HG02981 (cell line): ENCODE measurements at regions not wholly inside any gene's neighbourhood (a gene's known extent, or its start where the extent isn't known, plus 50 kb on each side); places are given as distances from the start of the nearest gene placed in this dataset.
"Not testable (repeated sequence)": the region's sequence is repeated elsewhere in the genome, so short reads cannot be mapped to it uniquely, and the experiment has no call there.

ENCODE experiments used
- ATAC-seq: cut with Tn5 transposase; IDR thresholded peaks from one replicate; pipeline ENCODE4 v1.9.1; 2021; ENCODE audit warnings: mild to moderate bottlenecking, moderate library complexity; ENCODE audit not compliant: unreplicated experiment

- ATAC-seq = no peak
Measured at GRCh38 chr3:115381931-115382330, 234.8 kb upstream of the ZBTB20 start.

- no peak for ATAC-seq
Measured at GRCh38 chr3:115384381-115384780, 237.3 kb upstream of the ZBTB20 start.

- no peak for ATAC-seq
Measured at GRCh38 chr3:115385774-115386730, 237.3 kb upstream of the GAP43 start.

- no peak for ATAC-seq
Measured at GRCh38 chr3:115388166-115388565, 235.1 kb upstream of the GAP43 start.

- no peak for ATAC-seq
Measured at GRCh38 chr3:115388811-115389210, 234.5 kb upstream of the GAP43 start.

- ATAC-seq = no peak
Measured at GRCh38 chr3:115396801-115397200, 226.5 kb upstream of the GAP43 start.

- ATAC-seq = no peak
Measured at GRCh38 chr3:115397433-115397832, 225.9 kb upstream of the GAP43 start.

- ATAC-seq = no peak
Measured at GRCh38 chr3:115398506-115398905, 224.8 kb upstream of the GAP43 start.

- ATAC-seq = no peak
Measured at GRCh38 chr3:115399750-115400149, 223.6 kb upstream of the GAP43 start.

GRCh38 chr3:115401298-115401697 lies 222.0 kb upstream of the GAP43 start:
- ATAC-seq = no peak

- no peak for ATAC-seq
Measured at GRCh38 chr3:115401851-115402501, 221.3 kb upstream of the GAP43 start.

GRCh38 chr3:115402651-115403050 lies 220.7 kb upstream of the GAP43 start:
- ATAC-seq = no peak

GRCh38 chr3:115403786-115404185 lies 219.5 kb upstream of the GAP43 start:
- ATAC-seq = no peak

GRCh38 chr3:115409596-115409995 lies 213.7 kb upstream of the GAP43 start:
- ATAC-seq = no peak

- not testable (repeated sequence) for ATAC-seq
Measured at GRCh38 chr3:115414610-115415009, 208.7 kb upstream of the GAP43 start.

GRCh38 chr3:115415246-115415996 lies 207.9 kb upstream of the GAP43 start:
- ATAC-seq = no peak

- no peak for ATAC-seq
Measured at GRCh38 chr3:115418583-115418982, 204.7 kb upstream of the GAP43 start.

- ATAC-seq = no peak
Measured at GRCh38 chr3:115420086-115420485, 203.2 kb upstream of the GAP43 start.

GRCh38 chr3:115423170-115423569 lies 200.1 kb upstream of the GAP43 start:
- ATAC-seq = no peak

- no peak for ATAC-seq
Measured at GRCh38 chr3:115428841-115429240, 194.5 kb upstream of the GAP43 start.

- no peak for ATAC-seq
Measured at GRCh38 chr3:115436767-115437301, 186.5 kb upstream of the GAP43 start.
